HG03097 (cell line): ENCODE measurements at regions not wholly inside any gene's neighbourhood (a gene's known extent, or its start where the extent isn't known, plus 50 kb on each side); places are given as distances from the start of the nearest gene placed in this dataset.
"Not testable (repeated sequence)": the region's sequence is repeated elsewhere in the genome, so short reads cannot be mapped to it uniquely, and the experiment has no call there.

Experiments used
- ATAC-seq: cut with Tn5 transposase; IDR thresholded peaks from one replicate; pipeline ENCODE4 v1.9.1; 2021; ENCODE audit not compliant: unreplicated experiment, low FRiP score

DNA sequence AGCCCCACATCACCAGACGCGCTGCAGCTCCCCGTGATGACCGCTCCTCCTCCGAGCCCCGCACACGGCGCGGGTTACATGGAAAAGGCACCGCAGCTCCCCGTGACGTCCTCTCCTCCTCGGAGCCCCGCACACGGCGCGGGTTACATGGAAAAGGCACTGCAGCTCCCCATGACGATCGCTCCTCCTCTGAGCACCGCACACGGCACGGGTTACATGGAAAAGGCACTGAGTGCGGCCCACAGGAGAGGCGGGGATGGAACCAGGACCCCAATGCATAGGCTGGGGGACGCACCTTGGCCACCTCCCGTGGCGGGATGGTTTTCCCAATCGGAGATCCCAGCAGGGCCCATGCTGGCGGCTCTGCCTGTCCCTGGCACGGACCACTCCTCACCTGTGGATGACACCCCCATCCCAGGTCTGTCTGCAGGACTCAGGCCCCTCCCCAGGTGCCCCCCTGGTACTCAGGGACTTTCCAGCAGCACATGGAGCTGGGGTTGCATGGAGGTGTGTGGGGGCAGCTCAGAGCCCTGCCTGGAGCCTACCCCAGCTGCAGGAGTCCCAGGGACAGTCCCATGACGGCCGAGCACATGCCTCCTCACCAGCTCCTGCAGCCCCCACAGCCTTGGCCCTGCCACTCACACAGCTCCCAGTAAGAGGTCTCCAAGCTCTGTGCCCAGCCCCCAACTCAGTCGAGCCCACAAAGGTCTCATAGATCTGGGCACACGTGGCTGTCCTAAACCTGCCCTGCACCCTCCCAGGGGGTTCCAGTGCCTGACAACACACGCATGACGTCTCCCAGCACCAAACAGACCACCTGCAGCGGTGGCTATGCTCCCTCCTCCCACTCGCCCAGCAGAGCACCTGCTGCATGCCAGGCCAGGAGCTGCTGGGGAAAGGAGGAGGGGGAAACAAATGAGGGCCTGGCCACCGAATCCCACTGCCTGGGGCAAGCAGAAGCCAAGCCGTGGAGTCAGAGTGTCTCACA, 166.6 kb downstream of the BRD1 start:
- no peak for ATAC-seq

GRCh38 chr22:49660321-49660720, 167.4 kb downstream of the BRD1 start:
- no peak for ATAC-seq

DNA sequence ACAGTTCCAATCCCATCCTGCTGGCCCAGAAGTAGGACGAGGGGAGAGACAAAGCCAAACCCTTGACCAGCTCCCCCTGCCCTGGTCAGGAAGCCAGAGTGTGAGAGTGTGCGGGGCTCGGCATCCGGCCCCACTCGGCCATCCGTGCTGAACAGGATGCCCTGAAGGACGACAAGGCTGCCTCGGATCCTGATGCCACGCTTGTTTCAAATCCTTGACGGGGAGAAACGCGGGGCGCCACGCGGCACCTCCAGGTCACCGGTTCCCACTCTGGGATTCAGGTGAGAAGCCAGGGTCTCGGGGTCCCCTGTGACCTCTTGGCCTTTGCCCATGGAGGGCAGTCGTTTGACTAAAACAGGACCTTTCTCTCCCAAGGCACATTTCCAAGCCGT, 167.8 kb downstream of the BRD1 start:
- no peak for ATAC-seq

GRCh38 chr22:49659281-49659923, 168.3 kb downstream of the BRD1 start:
- no peak for ATAC-seq

GRCh38 chr22:49658902-49659280, 168.8 kb downstream of the BRD1 start:
- ATAC-seq: no peak

- no peak for ATAC-seq
Observed at GRCh38 chr22:49657974-49658590, 169.6 kb downstream of the BRD1 start.

DNA sequence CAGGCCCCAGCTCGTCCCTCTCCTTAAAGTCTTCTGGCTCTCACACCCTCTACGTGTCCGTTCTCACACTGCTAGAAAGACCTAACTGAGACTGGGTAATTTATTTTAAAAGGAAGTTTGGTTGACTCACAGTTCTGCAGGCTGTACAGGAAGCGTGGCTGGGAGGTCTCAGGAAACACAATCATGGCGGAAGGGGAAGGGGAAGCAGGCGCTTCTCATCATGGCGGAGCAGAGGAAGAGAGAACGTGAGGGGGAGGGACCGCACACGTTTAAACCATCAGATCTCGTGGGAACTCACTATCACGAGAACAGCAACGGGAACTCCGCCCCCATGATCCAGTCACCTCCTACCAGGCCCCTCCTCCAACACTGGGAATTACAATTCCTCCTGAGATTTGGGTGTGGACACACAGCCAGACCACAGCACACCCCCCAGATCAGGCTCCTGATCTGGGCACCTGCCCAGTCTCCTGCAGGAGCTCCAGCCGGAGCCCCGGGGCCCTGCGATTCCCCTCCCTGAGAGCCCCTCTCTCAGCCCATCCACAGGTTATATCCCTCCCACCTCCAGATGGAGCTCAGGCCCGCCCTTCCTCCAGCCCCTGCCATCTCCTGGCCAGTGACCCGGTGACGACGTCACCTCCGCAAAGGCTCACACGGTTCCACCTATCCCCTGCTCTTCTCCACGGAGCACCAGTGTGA, 170.2 kb downstream of the BRD1 start:
- no peak for ATAC-seq

DNA sequence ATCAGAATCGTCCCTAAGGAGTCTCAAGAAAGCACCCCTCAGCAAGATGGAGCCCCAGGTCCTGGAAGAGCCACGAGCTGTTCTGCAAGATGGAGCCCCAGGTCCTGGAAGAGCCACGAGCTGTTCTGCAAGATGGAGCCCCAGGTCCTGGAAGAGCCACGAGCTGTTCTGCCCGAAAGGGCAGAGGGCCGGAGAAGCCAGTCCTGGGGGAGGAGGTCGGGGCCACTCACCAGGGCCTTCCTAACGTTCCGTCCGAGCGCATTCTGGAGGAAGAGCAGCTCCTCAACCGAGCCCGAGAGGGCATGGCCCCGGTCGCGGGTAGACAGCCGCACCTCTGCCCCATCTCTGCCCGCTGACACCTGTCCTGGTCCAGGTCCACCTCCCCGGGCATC, 170.8 kb downstream of the BRD1 start:
- ATAC-seq: not testable (repeated sequence)

DNA sequence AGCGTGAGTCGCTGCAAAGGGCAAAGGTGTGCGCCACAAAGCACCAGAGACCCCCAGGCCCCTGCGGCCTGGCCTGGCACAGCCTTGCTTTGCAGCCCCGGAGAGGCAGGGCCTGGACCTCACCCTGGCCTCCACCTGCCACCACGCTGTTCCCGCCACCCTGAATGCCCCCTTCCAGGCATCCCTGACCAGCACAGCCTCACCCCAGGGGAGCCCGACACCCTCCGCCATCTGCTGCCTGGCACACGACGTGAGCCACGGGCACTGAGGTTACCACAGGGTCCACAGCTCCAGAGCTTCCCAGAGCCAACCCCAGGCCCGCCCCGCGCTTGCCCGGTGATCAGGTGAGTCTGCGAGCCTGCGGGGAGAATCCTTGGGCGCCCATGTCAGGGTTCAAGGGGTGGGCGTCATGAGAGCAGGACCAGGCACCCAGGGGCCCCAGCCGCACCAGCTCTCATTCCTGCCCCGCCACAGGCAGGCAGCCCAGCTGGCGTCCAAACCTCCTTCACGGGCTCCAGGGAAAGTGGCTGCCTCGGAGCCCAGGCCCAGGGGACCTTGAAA, 171.3 kb downstream of the BRD1 start:
- no peak for ATAC-seq

GRCh38 chr22:49655168-49655812, 172.4 kb downstream of the BRD1 start:
- ATAC-seq: no peak

GRCh38 chr22:49650336-49651241, 177.1 kb downstream of the BRD1 start:
- ATAC-seq: no peak

- no peak for ATAC-seq
Observed at GRCh38 chr22:49649166-49650068, 178.3 kb downstream of the BRD1 start.

DNA sequence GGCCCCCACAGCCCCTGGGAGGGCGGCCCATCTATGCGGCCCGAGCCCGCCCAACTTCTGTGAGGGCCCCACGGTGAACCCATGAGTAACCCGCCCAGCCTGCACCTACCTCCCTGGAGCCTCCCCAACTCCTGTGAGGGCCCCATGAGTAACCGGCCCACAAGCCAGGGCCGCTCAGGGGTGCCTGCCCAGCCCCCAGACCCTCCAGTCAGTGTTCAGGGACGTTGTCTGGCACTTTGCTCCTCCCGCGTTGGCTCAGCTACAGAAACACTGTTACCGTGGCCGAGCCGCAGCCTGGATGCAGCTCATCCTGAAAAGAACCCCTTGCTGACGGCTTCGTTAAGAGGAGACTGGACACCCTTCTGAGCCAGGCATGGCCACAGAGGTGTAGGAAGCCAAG, 179.6 kb downstream of the BRD1 start:
- ATAC-seq: no peak

DNA sequence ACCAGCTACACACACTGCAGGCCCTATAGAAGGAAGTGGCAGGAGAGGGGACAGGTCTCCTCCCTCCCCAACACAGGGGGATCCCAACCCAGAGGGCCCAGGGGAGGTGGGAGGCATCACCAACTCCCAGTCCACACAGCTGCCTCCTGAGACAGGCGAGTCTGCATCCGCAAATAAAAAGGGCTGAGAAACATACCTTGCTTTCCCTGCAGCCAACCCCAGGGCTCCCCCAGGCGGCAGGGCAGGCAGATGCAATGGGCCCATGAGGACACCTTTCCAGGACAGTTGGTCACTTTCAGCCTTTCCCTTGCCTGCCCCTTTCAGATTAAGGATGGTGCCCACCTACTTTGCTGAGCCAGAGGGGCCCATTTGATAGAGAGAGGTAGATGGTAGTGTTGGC, 180.0 kb downstream of the BRD1 start:
- ATAC-seq: no peak

DNA sequence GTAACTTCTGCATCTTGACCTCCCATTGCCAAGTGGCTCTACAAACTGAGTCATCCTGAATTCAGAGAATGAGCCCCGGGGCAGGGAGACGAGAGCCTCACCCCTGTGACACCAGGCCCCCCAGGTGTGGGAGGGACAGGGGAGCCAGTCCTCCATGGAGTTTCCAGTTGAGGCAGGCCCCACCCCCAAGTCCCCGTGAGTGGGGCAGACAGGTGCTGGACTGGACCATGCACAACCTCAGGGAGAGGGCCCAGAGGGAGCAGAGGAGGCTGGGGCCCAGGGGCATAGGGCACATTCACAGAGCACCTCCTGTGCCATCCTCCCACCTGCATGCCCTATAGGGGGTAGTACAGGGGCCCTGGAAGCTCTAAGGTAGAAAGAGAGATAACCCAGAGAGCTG, 180.8 kb downstream of the BRD1 start:
- no peak for ATAC-seq

DNA sequence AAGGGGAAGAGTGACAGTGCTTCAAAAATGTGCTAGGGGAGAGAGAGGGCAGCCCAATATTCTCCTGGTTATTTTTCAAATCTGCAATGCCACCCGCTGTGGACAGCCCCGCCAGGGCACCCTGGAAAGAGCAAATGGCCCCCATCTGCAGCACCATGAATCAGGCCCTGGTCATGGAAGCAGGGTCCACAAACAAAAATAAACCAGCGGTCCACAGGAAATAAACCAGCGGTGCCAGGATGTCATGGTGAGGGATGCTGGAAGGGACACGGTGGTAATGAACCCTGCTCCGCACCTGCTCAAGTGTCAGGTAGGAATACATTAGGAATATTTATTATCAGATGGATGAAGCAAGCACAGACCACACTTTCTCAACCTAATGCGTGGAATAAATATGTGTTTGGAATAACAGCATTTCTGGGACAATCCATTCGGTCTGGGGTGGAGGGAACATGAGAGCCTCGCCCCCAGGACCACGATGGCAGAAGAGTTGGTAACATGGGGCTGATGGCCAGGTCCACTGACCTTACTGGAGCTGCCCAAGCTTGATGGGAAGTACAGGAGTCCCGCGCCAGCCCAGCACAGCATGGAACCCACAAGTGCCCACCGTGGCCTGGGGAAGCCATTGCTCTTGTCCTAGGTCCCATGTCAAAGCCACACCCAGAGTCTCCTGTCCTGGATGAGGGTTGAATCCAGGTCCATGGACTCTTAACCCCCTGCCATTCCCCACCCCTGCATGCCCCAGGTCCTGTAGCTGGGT, 181.7 kb downstream of the BRD1 start:
- ATAC-seq: no peak

DNA sequence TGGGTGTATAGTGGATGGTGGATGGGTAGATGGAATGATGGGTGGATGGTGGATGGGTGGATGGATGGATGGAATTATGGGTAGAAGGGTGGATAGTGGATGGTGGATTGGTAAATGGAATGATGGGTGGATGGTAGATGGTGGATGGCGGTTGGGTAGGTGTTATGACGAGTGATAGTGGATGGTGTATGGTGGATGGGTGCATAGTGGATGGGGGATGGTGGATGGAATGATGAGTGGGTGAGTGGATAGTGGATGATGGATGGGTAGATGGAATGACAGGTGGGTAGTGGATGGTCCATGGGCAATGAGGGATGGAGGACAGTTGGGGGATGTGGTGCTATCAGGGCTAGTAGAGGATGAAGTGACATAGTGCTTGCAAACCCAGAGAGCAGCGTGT, 182.4 kb downstream of the BRD1 start:
- no peak for ATAC-seq
